ENCODE measurements at regions not wholly inside any gene's neighbourhood (a gene's known extent, or its start where the extent isn't known, plus 50 kb on each side); places are given as distances from the start of the nearest gene placed in this dataset.

- no peak for TF ChIP-seq CTCF (IDR thresholded peaks at IDR 0.05; ENCODE audit: low read depth, low read length, missing input control)
- TF ChIP-seq REST (IDR thresholded peaks at IDR 0.05), result no peak
- TF ChIP-seq JUND (IDR thresholded peaks at IDR 0.05), result no peak
- no peak for TF ChIP-seq RXRA (IDR thresholded peaks at IDR 0.05)
- TF ChIP-seq MAX (IDR thresholded peaks at IDR 0.05), result no peak
- TF ChIP-seq HNF4A (conservative IDR thresholded peaks at IDR 0.05), result no peak
- TF ChIP-seq SP1 (IDR thresholded peaks at IDR 0.05), result no peak
- no peak for TF ChIP-seq RAD21 (IDR thresholded peaks at IDR 0.05)
- no peak for TF ChIP-seq GABPA (IDR thresholded peaks at IDR 0.05 in 1 of 2, conservative IDR thresholded peaks at IDR 0.05 in 1 of 2)
- TF ChIP-seq FOXA2 (IDR thresholded peaks at IDR 0.05), result no peak
- no peak for TF ChIP-seq FOXA1 (IDR thresholded peaks at IDR 0.05)
Measured at GRCh38 chr17:72542317-72542716, 421.5 kb downstream of the SOX9 start.

Data from liver (tissue), 3 donors.